Osteoblast (primary cell): ENCODE measurements at regions not wholly inside any gene's neighbourhood (a gene's known extent, or its start where the extent isn't known, plus 50 kb on each side); places are given as distances from the start of the nearest gene placed in this dataset.
"Not testable (repeated sequence)": the region's sequence is repeated elsewhere in the genome, so short reads cannot be mapped to it uniquely, and the experiment has no call there.

Source experiments
- DNase-seq: peaks from one replicate; pipeline ENCODE4 v3.0.0; 2011; ENCODE audit warnings: low spot score, mixed read lengths; ENCODE audit not compliant: insufficient read length; ENCODE audit errors: missing footprints
- H2AFZ ChIP-seq: 2 replicates; pipeline ENCODE4 v1.6.0; 2011; ENCODE audit warnings: mild to moderate bottlenecking, low read length
- H3K27ac ChIP-seq: 2 replicates; pipeline ENCODE4 v1.5.1; 2011; ENCODE audit warnings: mild to moderate bottlenecking, low read depth, low read length, moderate library complexity
- H3K27me3 ChIP-seq: 2 replicates; pipeline ENCODE4 v1.6.0; 2012; ENCODE audit warnings: mild to moderate bottlenecking, control low read depth, inconsistent platforms, low read length, moderate library complexity; ENCODE audit not compliant: insufficient read depth
- H3K36me3 ChIP-seq: 2 replicates; pipeline ENCODE4 v1.5.1; 2011; ENCODE audit warnings: mild to moderate bottlenecking, low read length, control low read depth, moderate library complexity; ENCODE audit not compliant: insufficient read depth
- H3K4me1 ChIP-seq: 2 replicates; pipeline ENCODE4 v1.5.1; 2011; ENCODE audit warnings: mild to moderate bottlenecking, low read length, control low read depth, moderate library complexity; ENCODE audit not compliant: insufficient read depth
- H3K4me2 ChIP-seq: 2 replicates; pipeline ENCODE4 v1.6.0; 2011; ENCODE audit warnings: mild to moderate bottlenecking, low read length; ENCODE audit not compliant: insufficient read depth
- H3K4me3 ChIP-seq: fragments of 200-600 bp; sonication (generic); 3 replicates; pipeline ENCODE4 v1.5.1; 2012; ENCODE audit warnings: mild to moderate bottlenecking, low read length, inconsistent platforms; ENCODE audit not compliant: insufficient read depth
- H3K79me2 ChIP-seq: 2 replicates; pipeline ENCODE4 v1.6.0; 2012; ENCODE audit warnings: mild to moderate bottlenecking, low read length, control low read depth, inconsistent platforms; ENCODE audit not compliant: insufficient read depth
- H3K9me3 ChIP-seq: 2 replicates; pipeline ENCODE4 v1.5.1; 2011; ENCODE audit warnings: low read depth, low read length, control low read depth
- H4K20me1 ChIP-seq: 2 replicates; pipeline ENCODE4 v1.6.0; 2012; ENCODE audit warnings: mild to moderate bottlenecking, low read length, control low read depth; ENCODE audit not compliant: insufficient read depth
- TF ChIP-seq, protein P1 (sequence below): IDR thresholded peaks from 2 replicates; pipeline ENCODE4 v1.5.1; 2011; ENCODE audit warnings: mild to moderate bottlenecking, low read depth, low read length, moderate library complexity; ENCODE audit errors: extremely low read depth

DNA sequence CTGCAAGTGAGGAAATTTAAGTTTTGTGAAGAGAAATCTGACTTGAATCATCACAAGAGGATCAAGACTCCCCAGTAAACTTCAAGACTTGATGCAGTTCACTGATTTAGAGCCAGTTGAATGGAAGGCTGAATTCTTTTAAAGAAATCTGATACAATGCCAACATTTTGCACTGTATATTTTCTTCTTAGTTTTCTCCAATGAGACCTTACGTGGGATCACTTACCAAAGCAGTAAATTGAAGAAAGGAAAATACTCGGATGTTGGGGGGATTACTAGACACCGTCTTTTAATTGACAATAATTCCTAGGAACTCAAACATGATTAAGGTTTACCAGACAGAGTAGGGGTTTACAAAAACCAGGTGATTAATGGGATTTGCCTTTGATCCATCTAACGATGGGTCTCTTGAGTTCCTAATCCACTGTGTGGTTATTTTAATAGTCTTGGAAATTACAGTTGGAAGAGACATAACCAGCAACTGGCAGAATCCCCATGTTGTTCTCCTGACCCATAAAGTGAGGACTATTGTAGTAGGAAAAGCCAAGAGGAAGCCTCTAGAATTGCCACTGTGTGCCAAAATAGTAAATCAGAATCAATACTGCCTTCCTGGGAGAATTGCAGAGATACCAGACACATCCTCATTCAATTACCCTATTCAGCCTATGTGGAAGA, 354.5 kb downstream of the PID1 start:
- no peak overlapping the region for H2AFZ ChIP-seq

DNA sequence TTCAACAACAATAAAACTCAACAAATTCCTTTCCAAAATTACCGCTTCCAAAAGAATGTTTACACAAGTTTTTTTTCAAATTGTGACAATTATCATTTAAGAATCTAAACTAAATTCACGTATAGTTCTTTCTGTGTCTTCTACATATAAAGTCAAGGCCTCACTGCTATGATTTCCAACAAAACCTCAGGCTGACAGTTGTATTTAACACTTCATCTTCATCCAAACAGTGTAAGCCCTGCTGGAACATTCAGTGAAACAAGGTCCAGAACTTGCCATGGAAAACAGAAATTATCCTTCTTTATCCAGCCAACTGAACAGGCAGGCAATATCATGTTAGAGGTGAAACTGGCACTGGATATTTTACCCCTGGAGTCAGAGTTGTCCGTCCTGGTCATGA, 357.9 kb downstream of the PID1 start:
- peaks cover 2% of the 10 kb centered on the region for H3K9me3 ChIP-seq
- no peak overlapping the region for H3K27ac ChIP-seq
- H2AFZ ChIP-seq, result no peak overlapping the region
- TF ChIP-seq, protein P1, sequence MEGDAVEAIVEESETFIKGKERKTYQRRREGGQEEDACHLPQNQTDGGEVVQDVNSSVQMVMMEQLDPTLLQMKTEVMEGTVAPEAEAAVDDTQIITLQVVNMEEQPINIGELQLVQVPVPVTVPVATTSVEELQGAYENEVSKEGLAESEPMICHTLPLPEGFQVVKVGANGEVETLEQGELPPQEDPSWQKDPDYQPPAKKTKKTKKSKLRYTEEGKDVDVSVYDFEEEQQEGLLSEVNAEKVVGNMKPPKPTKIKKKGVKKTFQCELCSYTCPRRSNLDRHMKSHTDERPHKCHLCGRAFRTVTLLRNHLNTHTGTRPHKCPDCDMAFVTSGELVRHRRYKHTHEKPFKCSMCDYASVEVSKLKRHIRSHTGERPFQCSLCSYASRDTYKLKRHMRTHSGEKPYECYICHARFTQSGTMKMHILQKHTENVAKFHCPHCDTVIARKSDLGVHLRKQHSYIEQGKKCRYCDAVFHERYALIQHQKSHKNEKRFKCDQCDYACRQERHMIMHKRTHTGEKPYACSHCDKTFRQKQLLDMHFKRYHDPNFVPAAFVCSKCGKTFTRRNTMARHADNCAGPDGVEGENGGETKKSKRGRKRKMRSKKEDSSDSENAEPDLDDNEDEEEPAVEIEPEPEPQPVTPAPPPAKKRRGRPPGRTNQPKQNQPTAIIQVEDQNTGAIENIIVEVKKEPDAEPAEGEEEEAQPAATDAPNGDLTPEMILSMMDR, result no peak
- H3K4me2 ChIP-seq, result no peak overlapping the region
- no peaks in the 10 kb centered on the region for H4K20me1 ChIP-seq
- no peaks in the 10 kb centered on the region for H3K79me2 ChIP-seq
- H3K36me3 ChIP-seq, result no peaks in the 10 kb centered on the region
- H3K4me3 ChIP-seq, result no peak overlapping the region
- H3K27me3 ChIP-seq, result no peaks in the 10 kb centered on the region
- no peak for DNase-seq
- no peaks in the 10 kb centered on the region for H3K4me1 ChIP-seq

More for the DNA sequence above, 354.5 kb downstream of the PID1 start:
- H3K4me2 ChIP-seq, result no peak overlapping the region
- H3K9me3 ChIP-seq, result peaks cover 2% of the 10 kb centered on the region
- H3K79me2 ChIP-seq, result no peaks in the 10 kb centered on the region
- H3K36me3 ChIP-seq, result no peaks in the 10 kb centered on the region
- DNase-seq, result no peak
- TF ChIP-seq, protein P1, result no peak
- H3K4me1 ChIP-seq, result no peaks in the 10 kb centered on the region
- no peak overlapping the region for H3K27ac ChIP-seq
- no peaks in the 10 kb centered on the region for H4K20me1 ChIP-seq
- H3K4me3 ChIP-seq, result no peak overlapping the region
- no peaks in the 10 kb centered on the region for H3K27me3 ChIP-seq

DNA sequence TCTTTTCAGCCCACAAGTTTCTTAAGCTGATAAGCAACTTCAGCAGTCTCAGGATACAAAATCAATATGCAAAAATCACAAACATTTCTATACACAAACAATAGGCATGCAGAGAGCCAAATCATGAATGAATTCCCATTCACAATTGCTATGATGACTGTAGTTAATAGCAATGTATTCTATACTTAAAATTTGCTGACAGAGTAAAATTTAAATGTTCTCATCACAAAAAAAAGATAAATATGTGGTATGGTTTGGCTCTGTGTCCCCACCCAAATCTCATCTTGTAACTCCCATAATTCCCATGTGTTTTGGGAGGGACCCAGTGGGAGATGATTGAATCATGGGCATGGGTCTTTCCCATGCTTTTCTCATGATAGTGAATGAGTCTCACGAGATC, 360.2 kb downstream of the PID1 start:
- not testable (repeated sequence) for H3K79me2 ChIP-seq, H4K20me1 ChIP-seq, H3K4me3 ChIP-seq, H2AFZ ChIP-seq, H3K27me3 ChIP-seq, H3K4me2 ChIP-seq, H3K4me1 ChIP-seq, H3K9me3 ChIP-seq, DNase-seq, H3K27ac ChIP-seq, H3K36me3 ChIP-seq

DNA sequence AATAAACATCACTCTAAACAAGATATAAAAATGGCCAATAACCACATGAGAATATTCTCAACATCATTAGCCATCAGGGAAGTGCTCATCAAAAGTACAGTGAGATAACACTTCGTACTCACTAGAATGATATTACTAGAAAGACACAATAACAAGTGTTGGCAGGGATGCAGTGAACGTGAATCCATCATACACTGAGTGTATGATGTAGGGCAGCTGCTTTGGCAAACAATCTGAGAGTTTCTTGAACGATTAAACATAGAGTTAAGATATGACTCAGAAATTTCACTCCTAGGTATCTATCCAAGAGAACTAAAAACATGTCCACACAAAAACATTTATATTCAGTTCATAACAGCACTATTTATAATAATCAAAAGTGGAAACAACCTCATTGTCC, 368.9 kb downstream of the PID1 start:
- no peaks in the 10 kb centered on the region for H3K36me3 ChIP-seq
- no peak overlapping the region for H3K27ac ChIP-seq
- H4K20me1 ChIP-seq, result no peaks in the 10 kb centered on the region
- TF ChIP-seq, protein P1, result no peak
- no peak overlapping the region for H2AFZ ChIP-seq
- no peak overlapping the region for H3K4me3 ChIP-seq
- H3K79me2 ChIP-seq, result no peaks in the 10 kb centered on the region
- H3K4me2 ChIP-seq, result no peak overlapping the region
- H3K27me3 ChIP-seq, result no peaks in the 10 kb centered on the region
- DNase-seq, result no peak
- H3K9me3 ChIP-seq, result no peaks in the 10 kb centered on the region
- H3K4me1 ChIP-seq, result no peaks in the 10 kb centered on the region
